Lung (tissue), 11 donors: ENCODE measurements at regions not wholly inside any gene's neighbourhood (a gene's known extent, or its start where the extent isn't known, plus 50 kb on each side); places are given as distances from the start of the nearest gene placed in this dataset.

Experiments
- ATAC-seq: fragments of 200-7000 bp; cut with Tn5 transposase; one replicate; pipeline ENCODE4 v1.9.1; 2020; ENCODE audit warnings: moderate number of reproducible peaks; ENCODE audit not compliant: insufficient read depth, low FRiP score
- DNase-seq, 3 donors: peaks; one replicate each; pipeline ENCODE4 v3.0.0-alpha.2; 2013 to 2017
- H3K27ac ChIP-seq, 2 donors: one replicate each; pipeline ENCODE4 v1.5.1; 2013; ENCODE audit warnings: mild to moderate bottlenecking in 2 of 2, moderate library complexity in 2 of 2, control low read depth in 1 of 2, inconsistent platforms in 1 of 2, low read depth in 1 of 2, low read length in 1 of 2
- H3K27me3 ChIP-seq, 3 donors: one replicate each; pipeline ENCODE4 v1.5.1; 2013; ENCODE audit warnings: low read length in 2 of 3; ENCODE audit not compliant: control insufficient read depth in 3 of 3, insufficient read depth in 3 of 3
- H3K36me3 ChIP-seq, 4 donors: one replicate each; pipeline ENCODE4 v1.5.1; 2013; ENCODE audit warnings: low read length in 4 of 4, mild to moderate bottlenecking in 1 of 4, moderate library complexity in 1 of 4; ENCODE audit not compliant: control insufficient read depth in 4 of 4, insufficient read depth in 4 of 4
- H3K4me1 ChIP-seq, 5 donors: one replicate each; pipeline ENCODE4 v1.5.1; 2013; ENCODE audit warnings: low read length in 5 of 5, mild to moderate bottlenecking in 2 of 5, moderate library complexity in 1 of 5; ENCODE audit not compliant: control insufficient read depth in 5 of 5, insufficient read depth in 5 of 5
- H3K4me3 ChIP-seq: one replicate; pipeline ENCODE4 v1.5.1; 2013; ENCODE audit warnings: mild to moderate bottlenecking, control low read depth, moderate library complexity
- H3K9ac ChIP-seq, 2 donors: one replicate each; pipeline ENCODE4 v1.5.1; 2013; ENCODE audit warnings: low read length in 2 of 2, control low read depth in 1 of 2; ENCODE audit not compliant: insufficient read depth in 1 of 2
- H3K9me3 ChIP-seq, 4 donors: one replicate each; pipeline ENCODE4 v1.5.1; 2013; ENCODE audit warnings: low read length in 3 of 4, mild to moderate bottlenecking in 1 of 4, moderate library complexity in 1 of 4; ENCODE audit not compliant: control insufficient read depth in 4 of 4, insufficient read depth in 3 of 4
- WGBS, 2 donors: extraction: QIAGEN DNeasy Blood & Tissue Kit; methylation state at CpG; one replicate each; pipeline ENCODE4 v1.1.7; 2013; 5-methylcytosine and 5-hydroxymethylcytosine counted together
- TF ChIP-seq, protein P1 (sequence below): IDR thresholded peaks from 2 replicates; pipeline ENCODE4 v1.5.1; 2012; ENCODE audit warnings: mild to moderate bottlenecking; ENCODE audit errors: control extremely low read depth, extremely low read depth
- donor health status: control.
- donor health status: control.
- donor health status: Bipolar disorder and iron deficiency.
- donor health status: healthy.
- donor health status: DM: yes; HTN: yes; CAD: no.

DNA sequence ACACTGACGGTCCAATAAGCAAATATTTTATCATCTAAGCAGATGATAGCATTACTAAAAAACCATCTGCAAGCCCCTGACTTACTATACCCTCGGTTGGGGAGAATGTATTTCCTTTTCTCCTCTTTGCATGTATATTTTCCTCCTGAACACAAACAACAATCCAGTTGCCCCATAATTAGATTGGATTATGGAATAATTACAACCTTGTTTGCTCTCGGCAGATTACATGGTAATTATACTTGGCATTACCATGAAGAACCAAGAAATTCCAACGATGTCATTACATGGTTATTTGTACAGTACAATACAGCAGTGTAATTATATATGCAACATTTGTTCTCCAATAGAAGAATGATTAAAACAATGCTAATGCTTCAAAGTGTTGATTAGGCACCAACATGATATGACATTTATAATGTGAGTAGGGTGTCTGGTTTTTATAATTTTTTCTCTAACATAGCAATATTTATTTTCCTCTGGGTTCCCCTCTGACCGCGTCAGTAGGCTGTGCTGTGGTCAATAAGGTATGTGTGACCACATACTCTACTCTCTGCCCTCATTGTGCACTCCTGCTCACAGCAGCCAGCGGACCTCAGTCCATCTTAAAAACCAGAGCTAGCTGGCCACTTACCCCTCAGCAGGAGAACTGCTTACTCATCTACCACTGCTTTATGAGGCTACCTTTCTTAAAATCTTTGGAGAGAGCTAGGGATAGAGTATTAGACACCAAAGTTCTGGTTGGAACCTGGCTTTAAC, 176.1 kb downstream of the INSIG2 start:
- ATAC-seq = no peak
- H3K4me3 ChIP-seq = no peak overlapping the region
- peaks cover 0 to 3% (median under 1%) of the 10 kb centered on the region in 4 donors for H3K9me3 ChIP-seq
- H3K36me3 ChIP-seq = no peaks in the 10 kb centered on the region
- peaks cover 0 to 3% (median 0%) of the 10 kb centered on the region in 3 donors for H3K27me3 ChIP-seq
- H3K27ac ChIP-seq = no peak overlapping the region
- DNase-seq = no peak
- H3K9ac ChIP-seq = no peak overlapping the region
- H3K4me1 ChIP-seq = no peaks in the 10 kb centered on the region
- WGBS, 2 donors = 87 to 92% methylated on average over 7 of the region's 7 CpGs
- TF ChIP-seq, protein P1, sequence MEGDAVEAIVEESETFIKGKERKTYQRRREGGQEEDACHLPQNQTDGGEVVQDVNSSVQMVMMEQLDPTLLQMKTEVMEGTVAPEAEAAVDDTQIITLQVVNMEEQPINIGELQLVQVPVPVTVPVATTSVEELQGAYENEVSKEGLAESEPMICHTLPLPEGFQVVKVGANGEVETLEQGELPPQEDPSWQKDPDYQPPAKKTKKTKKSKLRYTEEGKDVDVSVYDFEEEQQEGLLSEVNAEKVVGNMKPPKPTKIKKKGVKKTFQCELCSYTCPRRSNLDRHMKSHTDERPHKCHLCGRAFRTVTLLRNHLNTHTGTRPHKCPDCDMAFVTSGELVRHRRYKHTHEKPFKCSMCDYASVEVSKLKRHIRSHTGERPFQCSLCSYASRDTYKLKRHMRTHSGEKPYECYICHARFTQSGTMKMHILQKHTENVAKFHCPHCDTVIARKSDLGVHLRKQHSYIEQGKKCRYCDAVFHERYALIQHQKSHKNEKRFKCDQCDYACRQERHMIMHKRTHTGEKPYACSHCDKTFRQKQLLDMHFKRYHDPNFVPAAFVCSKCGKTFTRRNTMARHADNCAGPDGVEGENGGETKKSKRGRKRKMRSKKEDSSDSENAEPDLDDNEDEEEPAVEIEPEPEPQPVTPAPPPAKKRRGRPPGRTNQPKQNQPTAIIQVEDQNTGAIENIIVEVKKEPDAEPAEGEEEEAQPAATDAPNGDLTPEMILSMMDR = no peak

DNA sequence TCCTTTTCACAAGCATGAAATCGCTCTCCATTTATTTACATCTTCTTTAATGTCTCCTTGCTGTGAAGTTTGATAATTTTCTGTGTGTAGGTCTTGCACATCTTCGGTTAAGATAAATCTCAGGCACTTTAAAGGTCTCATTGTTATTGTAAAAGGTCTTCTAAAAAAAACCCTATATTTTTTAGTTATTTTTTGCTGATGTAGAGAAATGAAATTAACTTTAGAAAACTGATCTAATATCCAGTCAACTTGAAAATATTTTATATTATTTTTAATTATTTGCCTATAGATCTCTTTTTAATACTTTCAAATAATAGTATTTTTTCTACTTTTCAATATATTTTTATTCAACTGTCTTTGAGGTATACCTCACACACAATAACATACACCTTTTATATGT, 169.4 kb downstream of the INSIG2 start:
- 75 to 85% methylated on average over 2 of the region's 2 CpGs for WGBS, 2 donors
- peaks cover 0 to 7% (median 2%) of the 10 kb centered on the region in 4 donors for H3K9me3 ChIP-seq
- TF ChIP-seq, protein P1 = no peak
- DNase-seq (no peak), ATAC-seq (no peak)
- H3K9ac ChIP-seq = no peak overlapping the region
- peaks cover 0 to 2% (median 0%) of the 10 kb centered on the region in 5 donors for H3K4me1 ChIP-seq
- H3K27me3 ChIP-seq = no peaks in the 10 kb centered on the region
- no peak overlapping the region for H3K27ac ChIP-seq
- H3K36me3 ChIP-seq = no peaks in the 10 kb centered on the region
- H3K4me3 ChIP-seq = no peak overlapping the region

DNA sequence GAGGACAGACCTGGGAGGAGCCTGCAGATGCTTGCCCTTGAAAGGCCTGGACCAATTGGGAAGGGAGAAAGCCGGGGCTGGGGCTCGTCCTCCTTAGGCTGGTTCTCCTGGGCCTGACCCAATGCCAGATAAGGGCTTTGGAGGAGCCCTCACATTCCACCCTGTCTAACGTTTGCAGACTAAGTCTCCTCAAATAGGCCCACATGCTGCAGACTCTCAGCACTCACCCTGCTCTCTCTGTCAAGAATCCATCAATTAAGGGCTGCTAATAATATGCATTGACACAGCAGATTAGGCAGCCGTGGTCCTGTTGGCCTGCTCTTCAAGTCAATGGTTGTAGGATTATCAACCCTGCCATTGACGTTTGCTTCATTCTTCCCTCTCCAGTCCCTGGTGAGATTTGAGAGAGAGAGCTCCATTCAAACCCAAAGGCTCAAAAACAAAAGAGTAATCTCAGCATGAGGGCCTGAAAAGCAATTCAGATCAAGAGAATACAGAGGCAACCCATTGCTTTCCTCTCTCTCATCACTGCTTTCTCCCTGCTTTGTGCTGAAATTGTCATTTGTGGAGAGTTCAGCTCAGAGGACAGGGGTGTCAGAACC, 167.6 kb downstream of the INSIG2 start:
- no peak overlapping the region for H3K9ac ChIP-seq
- WGBS, 2 donors = 48 to 63% methylated on average over 5 of the region's 5 CpGs
- ATAC-seq (no peak), DNase-seq (no peak)
- no peaks in the 10 kb centered on the region for H3K27me3 ChIP-seq
- peaks cover 0 to 7% (median 2%) of the 10 kb centered on the region in 4 donors for H3K9me3 ChIP-seq
- no peak overlapping the region for H3K27ac ChIP-seq
- no peak overlapping the region for H3K4me3 ChIP-seq
- H3K36me3 ChIP-seq = no peaks in the 10 kb centered on the region
- H3K4me1 ChIP-seq = peaks cover 0 to 2% (median 0%) of the 10 kb centered on the region in 5 donors
- TF ChIP-seq, protein P1 = no peak
